PC-9 (cell line): ENCODE measurements at regions not wholly inside any gene's neighbourhood (a gene's known extent, or its start where the extent isn't known, plus 50 kb on each side); places are given as distances from the start of the nearest gene placed in this dataset.

Experiments used
- EZH2 ChIP-seq: fragments of 200-600 bp; sonication (generic); IDR thresholded peaks from 2 replicates; pipeline ENCODE4 v1.8.0; 2017; ENCODE audit warnings: antibody characterized with exemption, low read depth
- TF ChIP-seq, protein P1 (sequence below): fragments of 200-600 bp; sonication (generic); conservative IDR thresholded peaks from 2 replicates; pipeline ENCODE4 v1.6.1; 2017; ENCODE audit warnings: mixed run types, antibody characterized with exemption, mild to moderate bottlenecking, moderate library complexity

DNA sequence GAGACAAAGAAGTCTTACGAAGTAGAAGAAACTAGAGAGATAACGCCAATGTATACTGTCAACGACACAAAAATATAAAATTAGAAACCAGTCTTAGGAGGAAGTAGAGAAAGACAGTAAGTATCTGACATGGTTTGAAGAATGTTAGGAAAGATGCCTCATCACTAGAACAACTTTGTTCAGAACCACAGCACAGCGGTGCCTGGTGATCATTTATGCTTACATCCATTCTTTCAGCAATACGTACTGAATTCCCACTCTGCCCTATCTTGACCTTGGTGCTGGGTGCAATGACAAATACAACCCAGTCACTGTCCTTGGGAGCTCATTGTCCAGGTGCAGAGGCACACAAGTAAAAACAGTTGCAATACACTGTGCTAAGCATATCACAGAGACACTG lies 104.4 kb downstream of the TM2D1 start:
- TF ChIP-seq, protein P1, sequence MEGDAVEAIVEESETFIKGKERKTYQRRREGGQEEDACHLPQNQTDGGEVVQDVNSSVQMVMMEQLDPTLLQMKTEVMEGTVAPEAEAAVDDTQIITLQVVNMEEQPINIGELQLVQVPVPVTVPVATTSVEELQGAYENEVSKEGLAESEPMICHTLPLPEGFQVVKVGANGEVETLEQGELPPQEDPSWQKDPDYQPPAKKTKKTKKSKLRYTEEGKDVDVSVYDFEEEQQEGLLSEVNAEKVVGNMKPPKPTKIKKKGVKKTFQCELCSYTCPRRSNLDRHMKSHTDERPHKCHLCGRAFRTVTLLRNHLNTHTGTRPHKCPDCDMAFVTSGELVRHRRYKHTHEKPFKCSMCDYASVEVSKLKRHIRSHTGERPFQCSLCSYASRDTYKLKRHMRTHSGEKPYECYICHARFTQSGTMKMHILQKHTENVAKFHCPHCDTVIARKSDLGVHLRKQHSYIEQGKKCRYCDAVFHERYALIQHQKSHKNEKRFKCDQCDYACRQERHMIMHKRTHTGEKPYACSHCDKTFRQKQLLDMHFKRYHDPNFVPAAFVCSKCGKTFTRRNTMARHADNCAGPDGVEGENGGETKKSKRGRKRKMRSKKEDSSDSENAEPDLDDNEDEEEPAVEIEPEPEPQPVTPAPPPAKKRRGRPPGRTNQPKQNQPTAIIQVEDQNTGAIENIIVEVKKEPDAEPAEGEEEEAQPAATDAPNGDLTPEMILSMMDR = no peak
- no peak for TF ChIP-seq EZH2
